IPS-15b (cell line): ENCODE measurements at regions not wholly inside any gene's neighbourhood (a gene's known extent, or its start where the extent isn't known, plus 50 kb on each side); places are given as distances from the start of the nearest gene placed in this dataset.

Source experiments
- H3K27me3 ChIP-seq: one replicate; pipeline ENCODE4 v1.6.1; 2013; ENCODE audit warnings: low read length; ENCODE audit not compliant: control insufficient read depth, insufficient read depth
- H3K36me3 ChIP-seq: one replicate; pipeline ENCODE4 v1.6.1; 2013; ENCODE audit warnings: low read length; ENCODE audit not compliant: control insufficient read depth, insufficient read depth
- H3K4me1 ChIP-seq: one replicate; pipeline ENCODE4 v1.6.1; 2013; ENCODE audit warnings: mild to moderate bottlenecking, low read length; ENCODE audit not compliant: control insufficient read depth, insufficient read depth
- H3K4me3 ChIP-seq: one replicate; pipeline ENCODE4 v1.5.1; 2013; ENCODE audit warnings: low read depth, low read length
- H3K9ac ChIP-seq: one replicate; pipeline ENCODE4 v1.6.1; 2013; ENCODE audit warnings: low read depth, mild to moderate bottlenecking, low read length
- H3K9me3 ChIP-seq: one replicate; pipeline ENCODE4 v1.6.1; 2013; ENCODE audit warnings: mild to moderate bottlenecking, low read length; ENCODE audit not compliant: control insufficient read depth, insufficient read depth

DNA sequence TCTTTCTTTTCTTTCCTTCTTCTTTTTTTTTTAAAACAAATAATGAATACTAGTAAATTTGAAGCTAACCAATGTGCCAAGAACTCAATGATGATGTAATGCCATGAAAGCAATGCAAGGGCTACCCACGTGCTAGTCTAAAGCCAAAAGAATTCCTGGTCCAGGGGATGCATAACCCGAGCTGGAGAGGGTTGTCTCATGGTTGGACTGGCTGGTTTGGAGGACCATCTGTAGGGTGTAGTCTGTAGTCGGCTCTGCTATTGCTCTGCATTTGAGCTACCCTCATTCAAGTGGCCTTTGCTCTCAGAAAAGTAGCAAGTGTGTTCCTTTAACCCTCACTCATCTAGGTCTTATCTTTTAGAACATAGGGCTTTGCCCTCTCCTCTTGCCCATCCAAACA is 469.6 kb upstream of the CELF4 start:
- H3K4me3 ChIP-seq, result no peak overlapping the region
- H3K27me3 ChIP-seq, result no peaks in the 10 kb centered on the region
- no peaks in the 10 kb centered on the region for H3K9me3 ChIP-seq
- no peak overlapping the region for H3K9ac ChIP-seq
- H3K4me1 ChIP-seq, result no peaks in the 10 kb centered on the region
- no peaks in the 10 kb centered on the region for H3K36me3 ChIP-seq

DNA sequence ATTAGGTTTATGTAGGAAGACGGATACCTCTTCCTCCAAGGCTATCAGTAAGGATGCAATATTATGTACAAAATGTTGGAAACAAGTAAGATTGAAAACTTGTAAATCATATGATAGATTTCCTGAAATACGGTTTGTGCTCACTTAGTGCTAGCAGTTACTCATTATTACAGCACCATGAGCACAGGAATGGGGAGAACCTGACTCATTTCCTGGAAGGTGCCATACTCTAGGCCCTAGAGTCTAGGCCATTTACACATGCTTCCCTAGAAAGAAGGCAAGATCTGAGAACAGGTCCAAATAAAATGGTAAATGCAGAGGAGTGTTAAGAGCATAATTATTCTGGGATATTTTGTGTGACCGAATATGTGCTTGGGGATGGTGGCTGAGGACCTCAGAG is 467.7 kb upstream of the CELF4 start:
- Histone ChIP-seq H3K4me3 (no peak overlapping the region), H3K27me3 (no peaks in the 10 kb centered on the region), H3K9ac (no peak overlapping the region), H3K4me1 (no peaks in the 10 kb centered on the region), H3K36me3 (no peaks in the 10 kb centered on the region), H3K9me3 (no peaks in the 10 kb centered on the region)

DNA sequence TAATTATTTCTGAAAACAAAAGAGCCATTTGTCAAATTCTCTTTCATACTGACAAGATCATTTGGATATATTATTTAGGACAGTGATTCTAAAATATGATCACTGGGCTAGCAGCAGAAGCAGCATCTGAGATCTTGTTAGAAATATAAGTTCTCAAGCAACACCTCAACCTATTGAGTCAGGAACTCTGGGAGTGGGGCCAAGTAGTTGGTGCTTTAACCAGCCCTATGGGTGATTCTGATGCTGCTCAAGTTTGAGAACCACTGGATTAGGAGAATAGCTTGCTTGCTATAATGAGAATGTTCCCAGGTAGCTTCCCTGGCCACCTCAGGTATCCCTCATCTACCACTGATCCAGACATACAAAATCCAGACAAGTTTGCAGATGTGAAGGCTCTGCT is 466.9 kb upstream of the CELF4 start:
- Histone ChIP-seq H3K27me3 (no peaks in the 10 kb centered on the region), H3K4me1 (no peaks in the 10 kb centered on the region), H3K4me3 (no peak overlapping the region), H3K36me3 (no peaks in the 10 kb centered on the region), H3K9me3 (no peaks in the 10 kb centered on the region), H3K9ac (no peak overlapping the region)

DNA sequence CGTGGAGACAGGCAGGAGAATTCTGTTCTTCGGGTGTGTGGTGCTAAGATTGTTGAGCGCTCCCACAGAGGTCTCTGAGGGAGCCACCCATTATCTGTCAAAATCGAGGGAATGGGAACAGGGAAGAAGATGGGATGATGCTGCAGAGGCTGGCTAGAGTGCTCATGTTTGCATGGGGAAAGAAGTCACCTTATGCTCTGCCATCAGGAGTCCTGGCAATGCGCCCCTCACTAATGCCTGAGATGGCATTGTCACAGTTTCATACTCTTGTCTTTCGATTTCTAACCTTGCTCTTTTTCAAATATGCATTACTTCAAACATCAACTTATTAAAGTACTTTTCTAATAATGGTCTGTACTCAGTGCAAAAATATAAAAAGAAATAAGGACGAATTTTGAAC is 463.3 kb upstream of the CELF4 start:
- peaks cover 7% of the 10 kb centered on the region for H3K4me1 ChIP-seq
- no peaks in the 10 kb centered on the region for H3K9me3 ChIP-seq
- no peaks in the 10 kb centered on the region for H3K36me3 ChIP-seq
- no peak overlapping the region for H3K9ac ChIP-seq
- H3K4me3 ChIP-seq, result no peak overlapping the region
- H3K27me3 ChIP-seq, result no peaks in the 10 kb centered on the region

DNA sequence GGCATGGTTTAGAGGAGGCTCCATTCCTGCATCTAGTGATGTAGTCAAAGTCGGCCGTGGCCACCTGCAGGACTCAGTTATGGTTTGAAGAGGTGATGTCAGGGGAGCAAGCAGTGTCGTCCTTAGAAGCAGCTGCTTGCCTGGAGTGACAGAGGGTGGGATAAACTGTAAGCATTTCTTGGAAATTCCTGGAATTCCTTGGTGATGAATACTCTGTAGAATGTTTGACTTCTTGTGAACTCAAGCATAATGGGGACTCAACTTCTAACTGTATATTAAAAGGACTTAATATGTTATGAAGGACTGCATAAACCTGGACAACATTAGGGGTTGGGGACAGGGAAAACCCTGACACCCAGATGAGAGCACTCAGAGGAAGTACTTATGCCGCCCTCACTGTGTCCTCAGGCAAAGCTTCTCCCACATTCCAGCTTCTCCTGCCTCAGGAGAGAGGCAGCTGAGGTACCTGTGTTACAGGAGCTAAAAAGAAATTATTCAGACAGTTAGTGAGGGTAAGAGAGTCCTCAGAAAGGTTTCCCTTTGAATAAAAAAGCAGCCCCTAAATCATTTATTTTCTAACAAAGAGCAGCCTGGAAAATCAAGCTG is 459.9 kb upstream of the CELF4 start:
- peaks cover 7% of the 10 kb centered on the region for H3K4me1 ChIP-seq
- H3K36me3 ChIP-seq, result no peaks in the 10 kb centered on the region
- H3K4me3 ChIP-seq, result no peak overlapping the region
- H3K9me3 ChIP-seq, result no peaks in the 10 kb centered on the region
- H3K27me3 ChIP-seq, result no peaks in the 10 kb centered on the region
- H3K9ac ChIP-seq, result no peak overlapping the region

DNA sequence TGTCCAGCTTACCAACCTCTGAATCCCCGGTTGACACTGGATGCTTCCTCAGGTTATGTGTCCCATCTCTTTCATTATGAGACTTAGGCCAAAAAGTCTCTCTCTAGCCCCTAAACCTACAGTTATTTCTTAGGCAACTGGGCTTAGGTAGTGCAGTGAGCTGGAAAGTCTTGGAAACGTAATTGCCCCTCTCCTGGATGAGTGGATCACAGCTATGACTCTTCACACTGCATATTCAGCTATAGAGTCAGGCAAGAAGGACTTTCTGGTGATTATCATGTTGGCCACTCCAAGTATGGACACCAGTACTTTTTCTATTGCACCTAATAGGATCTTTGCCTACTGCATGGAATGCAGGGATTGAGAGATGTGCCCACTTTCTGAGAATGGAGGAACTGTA is 458.3 kb upstream of the CELF4 start:
- no peaks in the 10 kb centered on the region for H3K36me3 ChIP-seq
- H3K9me3 ChIP-seq, result no peaks in the 10 kb centered on the region
- H3K27me3 ChIP-seq, result no peaks in the 10 kb centered on the region
- H3K4me1 ChIP-seq, result peaks cover 11% of the 10 kb centered on the region
- H3K4me3 ChIP-seq, result no peak overlapping the region
- no peak overlapping the region for H3K9ac ChIP-seq

DNA sequence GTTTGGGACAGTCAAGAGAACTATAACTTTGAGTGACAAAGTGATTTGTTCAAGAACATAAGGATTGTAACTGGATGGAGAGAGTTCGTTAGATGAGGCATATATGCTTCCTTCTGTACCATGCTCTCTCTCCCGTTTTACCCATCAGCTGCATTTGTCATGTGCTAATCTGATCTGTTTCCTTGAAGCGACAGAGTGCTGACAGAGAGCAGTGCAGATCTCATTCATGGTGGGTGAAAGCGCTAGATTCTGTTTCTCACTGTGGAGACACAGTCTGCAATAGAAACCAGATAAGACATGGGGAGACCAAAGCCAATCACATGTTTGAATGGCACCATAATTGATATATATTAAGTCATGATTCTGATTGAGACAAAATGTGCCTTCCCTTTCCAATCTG is 456.6 kb upstream of the CELF4 start:
- Histone ChIP-seq H3K4me1 (peaks cover 11% of the 10 kb centered on the region), H3K9ac (no peak overlapping the region), H3K27me3 (no peaks in the 10 kb centered on the region), H3K4me3 (no peak overlapping the region), H3K9me3 (no peaks in the 10 kb centered on the region), H3K36me3 (no peaks in the 10 kb centered on the region)

DNA sequence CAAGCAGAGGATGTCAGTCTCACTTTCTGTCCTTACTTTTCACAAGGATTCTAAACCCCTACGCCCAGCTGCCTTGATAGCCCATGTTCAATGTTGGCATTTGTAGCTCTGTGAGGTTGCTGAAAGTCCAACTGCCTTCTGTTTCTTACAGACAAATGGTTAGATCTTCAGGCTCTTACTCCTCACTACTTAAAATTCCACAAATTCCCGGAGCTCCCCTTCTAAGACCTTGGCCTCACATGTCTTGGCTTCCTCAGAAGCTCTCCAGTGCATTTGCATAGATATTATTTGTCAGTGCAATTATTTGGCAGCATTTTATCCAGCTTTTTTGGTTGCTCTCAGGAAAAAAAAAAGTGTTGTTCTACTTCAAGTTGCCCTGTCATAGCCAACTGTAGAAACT is 453.7 kb upstream of the CELF4 start:
- Histone ChIP-seq H3K4me3 (no peak overlapping the region), H3K27me3 (no peaks in the 10 kb centered on the region), H3K36me3 (no peaks in the 10 kb centered on the region), H3K9me3 (no peaks in the 10 kb centered on the region), H3K9ac (no peak overlapping the region), H3K4me1 (peaks cover 4% of the 10 kb centered on the region)

DNA sequence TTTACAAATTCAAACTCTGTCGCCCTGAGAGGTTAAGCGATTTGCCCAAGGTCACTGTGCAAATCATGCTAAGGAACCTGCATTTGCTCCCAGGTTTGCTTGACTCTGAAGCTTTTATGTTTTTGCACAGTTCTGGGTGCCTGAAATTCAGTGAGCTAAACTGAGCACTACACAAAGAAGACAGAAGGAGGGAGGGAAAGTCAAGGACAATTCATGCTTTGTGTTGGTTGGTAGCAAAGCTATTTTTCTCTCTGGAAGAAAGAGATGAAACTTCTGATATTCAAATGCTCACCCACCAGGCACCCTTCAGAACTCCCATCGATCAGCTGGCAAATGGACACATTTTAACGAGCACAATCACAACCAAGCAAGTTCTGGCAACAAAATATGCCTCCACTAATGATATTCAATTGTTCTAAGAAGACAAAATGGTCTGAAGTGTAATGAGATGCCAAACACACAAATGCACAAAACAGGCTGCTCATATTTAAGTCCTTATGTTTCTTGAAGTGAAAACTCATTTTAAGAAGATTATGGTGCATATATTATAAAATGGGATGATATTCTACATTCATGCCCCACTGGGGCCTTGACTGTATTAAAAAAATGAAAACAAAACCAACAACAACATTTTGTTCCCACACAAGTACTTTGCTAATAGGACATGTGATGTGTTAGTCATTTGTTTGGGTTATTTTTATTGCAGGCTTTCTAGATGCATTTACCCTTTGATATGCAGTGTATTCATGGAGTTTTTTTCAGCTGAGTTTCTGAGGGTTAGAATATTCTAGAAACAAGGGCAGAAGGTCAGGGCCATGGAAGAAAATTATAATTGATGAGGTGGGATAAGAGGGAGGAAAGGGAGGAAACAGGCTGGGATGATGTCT is 445.6 kb upstream of the CELF4 start:
- H3K36me3 ChIP-seq, result no peaks in the 10 kb centered on the region
- no peaks in the 10 kb centered on the region for H3K9me3 ChIP-seq
- H3K4me1 ChIP-seq, result peaks cover 3% of the 10 kb centered on the region
- no peak overlapping the region for H3K9ac ChIP-seq
- no peaks in the 10 kb centered on the region for H3K27me3 ChIP-seq
- H3K4me3 ChIP-seq, result no peak overlapping the region

DNA sequence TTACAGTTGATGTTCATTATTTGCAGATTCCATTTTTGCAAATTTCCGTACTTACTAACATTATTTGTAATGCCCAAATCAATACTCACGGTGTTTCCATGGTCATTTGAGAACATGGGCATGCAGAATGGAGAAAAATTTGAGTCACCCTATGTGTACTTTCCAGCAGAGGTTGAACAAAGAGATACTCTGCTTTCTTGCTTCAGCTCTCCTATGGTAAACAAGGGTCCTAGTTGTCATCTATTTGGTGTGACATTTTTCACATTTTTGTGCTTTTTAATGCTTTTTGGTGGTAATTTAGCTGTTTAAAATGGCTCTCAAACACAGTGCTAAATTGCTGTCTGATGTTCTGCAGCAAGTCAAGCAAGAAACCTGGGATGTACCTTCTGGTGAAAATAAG is 444.4 kb upstream of the CELF4 start:
- no peak overlapping the region for H3K4me3 ChIP-seq
- peaks cover 3% of the 10 kb centered on the region for H3K4me1 ChIP-seq
- no peaks in the 10 kb centered on the region for H3K36me3 ChIP-seq
- H3K9ac ChIP-seq, result no peak overlapping the region
- H3K27me3 ChIP-seq, result no peaks in the 10 kb centered on the region
- H3K9me3 ChIP-seq, result no peaks in the 10 kb centered on the region

DNA sequence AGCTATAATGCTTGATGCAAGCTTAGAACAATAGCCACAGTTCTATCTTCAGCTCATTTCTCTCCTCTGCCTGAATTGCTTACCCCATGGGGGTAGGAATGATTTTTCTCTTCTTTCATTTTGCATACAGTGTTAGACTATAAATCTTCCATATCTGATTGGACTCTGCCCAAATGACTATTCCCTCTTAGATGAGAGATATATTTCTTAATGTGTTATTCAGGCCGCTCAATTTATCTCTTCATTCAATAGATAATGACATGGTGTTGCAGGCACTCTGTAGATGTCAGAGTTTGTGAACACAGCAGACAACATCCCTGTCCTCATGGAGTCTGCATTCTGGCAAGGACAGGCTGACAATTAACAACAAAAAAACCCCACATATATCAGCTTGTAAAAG is 443.7 kb upstream of the CELF4 start:
- Histone ChIP-seq H3K27me3 (no peaks in the 10 kb centered on the region), H3K36me3 (no peaks in the 10 kb centered on the region), H3K4me1 (peaks cover 3% of the 10 kb centered on the region), H3K9me3 (no peaks in the 10 kb centered on the region), H3K4me3 (no peak overlapping the region), H3K9ac (no peak overlapping the region)

DNA sequence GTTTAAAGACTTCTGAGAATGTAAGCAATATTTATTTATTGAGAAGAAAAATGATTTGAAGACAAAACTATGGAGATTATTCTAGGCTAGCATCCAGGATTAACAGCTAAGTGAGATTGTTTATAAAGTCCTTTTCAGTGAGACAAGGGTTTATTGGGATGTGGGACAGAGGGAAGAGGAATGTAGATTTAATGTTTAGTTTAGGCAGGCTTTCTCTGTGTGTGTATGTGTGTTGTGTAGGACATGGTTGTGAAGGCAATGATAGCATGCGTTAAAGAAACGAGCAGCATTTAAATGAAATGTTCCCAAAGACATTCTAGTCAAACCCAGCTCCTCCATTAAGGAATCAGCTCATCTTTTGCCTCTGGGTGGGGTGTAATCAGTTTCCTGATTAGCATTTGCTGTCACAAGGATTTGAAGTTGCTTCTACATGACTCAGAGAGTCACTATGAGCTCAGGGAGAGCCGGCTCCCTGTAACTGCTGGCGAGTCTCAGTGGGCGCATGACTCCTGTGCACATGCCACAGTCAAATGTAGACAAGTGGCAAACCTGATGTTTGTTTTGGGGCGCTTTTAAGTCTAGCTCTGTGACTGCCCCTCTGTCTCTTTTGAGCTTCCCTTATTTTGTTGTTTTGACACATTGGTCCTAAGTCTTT is 442.2 kb upstream of the CELF4 start:
- Histone ChIP-seq H3K9me3 (no peaks in the 10 kb centered on the region), H3K4me1 (peaks cover 3% of the 10 kb centered on the region), H3K36me3 (no peaks in the 10 kb centered on the region), H3K9ac (no peak overlapping the region), H3K27me3 (no peaks in the 10 kb centered on the region), H3K4me3 (no peak overlapping the region)
